HEK293 (cell line): ENCODE measurements at regions not wholly inside any gene's neighbourhood (a gene's known extent, or its start where the extent isn't known, plus 50 kb on each side); places are given as distances from the start of the nearest gene placed in this dataset.

Source experiments
- CTCF ChIP-seq: fragments of 450-650 bp; formaldehyde crosslinking; IDR thresholded peaks from 2 replicates; pipeline ENCODE4 v1.5.1; 2016; ENCODE audit warnings: missing biosample characterization, missing genetic modification characterization
- ELK4 ChIP-seq: IDR thresholded peaks from 2 replicates; pipeline ENCODE4 v1.6.1; 2011; ENCODE audit warnings: mild to moderate bottlenecking, low read depth, low read length, borderline replicate concordance
- HOXC10 ChIP-seq: sonication (generic); formaldehyde crosslinking; IDR thresholded peaks from 2 replicates; pipeline ENCODE4 v1.8.1; 2023; ENCODE audit warnings: mild to moderate bottlenecking, missing genetic modification reagents
- KLF10 ChIP-seq: fragments of 450-650 bp; IDR thresholded peaks from 2 replicates; pipeline ENCODE4 v1.5.1; 2018; ENCODE audit warnings: missing biosample characterization, mild to moderate bottlenecking, missing genetic modification characterization
- MEIS1 ChIP-seq: sonication (generic); formaldehyde crosslinking; IDR thresholded peaks from 2 replicates; pipeline ENCODE4 v1.8.1; 2022; ENCODE audit warnings: missing genetic modification reagents, mild to moderate bottlenecking, borderline replicate concordance
- REST ChIP-seq: fragments of 450-650 bp; formaldehyde crosslinking; IDR thresholded peaks from 2 replicates; pipeline ENCODE4 v1.5.1; 2016; ENCODE audit warnings: missing biosample characterization, missing genetic modification characterization
- SP7 ChIP-seq: fragments of 450-650 bp; formaldehyde crosslinking; IDR thresholded peaks from 2 replicates; pipeline ENCODE4 v1.5.1; 2016; ENCODE audit warnings: missing biosample characterization, missing genetic modification characterization
- YY1 ChIP-seq: fragments of 450-650 bp; formaldehyde crosslinking; IDR thresholded peaks from 2 replicates; pipeline ENCODE4 v1.5.1; 2018; ENCODE audit warnings: missing biosample characterization, missing genetic modification characterization
- ZBTB26 ChIP-seq: fragments of 450-650 bp; formaldehyde crosslinking; optimal IDR thresholded peaks from 2 replicates; pipeline ENCODE3; 2016; ENCODE audit warnings: missing biosample characterization, mild to moderate bottlenecking, missing genetic modification characterization
- ZBTB7A ChIP-seq: fragments of 450-650 bp; formaldehyde crosslinking; IDR thresholded peaks from 2 replicates; pipeline ENCODE4 v1.5.1; 2016; ENCODE audit warnings: low read depth, missing biosample characterization, missing genetic modification characterization
- ZBTB8A ChIP-seq: fragments of 450-650 bp; formaldehyde crosslinking; IDR thresholded peaks from 2 replicates; pipeline ENCODE4 v1.5.1; 2016; ENCODE audit warnings: missing biosample characterization, missing genetic modification characterization
- ZNF24 ChIP-seq: fragments of 450-650 bp; formaldehyde crosslinking; IDR thresholded peaks from 2 replicates; pipeline ENCODE4 v1.5.1; 2016; ENCODE audit warnings: missing biosample characterization, missing genetic modification characterization

- no peak for TF ChIP-seq ZBTB8A (tag by site-specific recombination)
- TF ChIP-seq ZBTB7A: no peak
- TF ChIP-seq MEIS1 (CRISPR knock-in tag): no peak
- no peak for TF ChIP-seq HOXC10 (CRISPR knock-in tag)
- TF ChIP-seq CTCF (tag by site-specific recombination): no peak
- no peak for TF ChIP-seq ZBTB26 (tag by site-specific recombination)
- no peak for TF ChIP-seq KLF10 (tag by site-specific recombination)
- no peak for TF ChIP-seq ELK4
- TF ChIP-seq YY1 (tag by site-specific recombination): no peak
- no peak for TF ChIP-seq SP7
- no peak for TF ChIP-seq ZNF24 (tag by site-specific recombination)
- no peak for TF ChIP-seq REST
Measured at GRCh38 chr5:54362434-54362833, 52.1 kb upstream of the ARL15 start.
